Skeletal muscle tissue (tissue), 3 donors: ENCODE measurements at regions not wholly inside any gene's neighbourhood (a gene's known extent, or its start where the extent isn't known, plus 50 kb on each side); places are given as distances from the start of the nearest gene placed in this dataset.

Experiments
- H3K27ac ChIP-seq: one replicate; pipeline ENCODE4 v1.7.0; 2013; ENCODE audit warnings: mild to moderate bottlenecking, low read depth, low read length, inconsistent platforms
- H3K27me3 ChIP-seq, 3 donors: one replicate each; pipeline ENCODE4 v1.7.0; 2013; ENCODE audit warnings: low read length in 3 of 3; ENCODE audit not compliant: control insufficient read depth in 3 of 3, insufficient read depth in 3 of 3
- H3K36me3 ChIP-seq, 3 donors: one replicate each; pipeline ENCODE4 v1.7.0; 2013; ENCODE audit warnings: low read length in 3 of 3; ENCODE audit not compliant: control insufficient read depth in 3 of 3, insufficient read depth in 3 of 3
- H3K4me1 ChIP-seq, 3 donors: one replicate each; pipeline ENCODE4 v1.7.0; 2013; ENCODE audit warnings: low read length in 3 of 3, mild to moderate bottlenecking in 3 of 3; ENCODE audit not compliant: control insufficient read depth in 3 of 3, insufficient read depth in 3 of 3
- H3K4me3 ChIP-seq, 3 donors: one replicate each; pipeline ENCODE4 v1.7.0; 2013; ENCODE audit warnings: low read length in 3 of 3
- H3K9ac ChIP-seq, 3 donors: one replicate each; pipeline ENCODE4 v1.7.0; 2013; ENCODE audit warnings: low read length in 3 of 3, mild to moderate bottlenecking in 3 of 3, moderate library complexity in 2 of 3, low read depth in 1 of 3
- H3K9me3 ChIP-seq, 3 donors: one replicate each; pipeline ENCODE4 v1.7.0; 2013; ENCODE audit warnings: low read length in 3 of 3; ENCODE audit not compliant: control insufficient read depth in 3 of 3
- donor health status: Osteomylitis.

- no peak overlapping the region for H3K9ac ChIP-seq
- H3K4me3 ChIP-seq: no peak overlapping the region
- H3K4me1 ChIP-seq: peaks cover under 1 to 3% (median 1%) of the 10 kb centered on the region in 3 donors
- H3K27me3 ChIP-seq: no peaks in the 10 kb centered on the region
- no peak overlapping the region for H3K27ac ChIP-seq
- no peaks in the 10 kb centered on the region for H3K9me3 ChIP-seq
- H3K36me3 ChIP-seq: no peaks in the 10 kb centered on the region
These were observed 97.2 kb upstream of the NREP start for GRCh38 chr5:111854186-111854585.

- Histone ChIP-seq H3K4me1 (peaks cover 0 to under 1% (median 0%) of the 10 kb centered on the region in 3 donors), H3K9me3 (no peaks in the 10 kb centered on the region), H3K4me3 (no peak overlapping the region), H3K36me3 (no peaks in the 10 kb centered on the region), H3K9ac (no peak overlapping the region), H3K27me3 (no peaks in the 10 kb centered on the region), H3K27ac (no peak overlapping the region)
These were observed 96.8 kb upstream of the NREP start for GRCh38 chr5:111853748-111854147.

- Histone ChIP-seq H3K27ac (no peak overlapping the region), H3K4me1 (no peaks in the 10 kb centered on the region), H3K9me3 (no peaks in the 10 kb centered on the region), H3K27me3 (no peaks in the 10 kb centered on the region), H3K9ac (no peak overlapping the region), H3K4me3 (no peak overlapping the region), H3K36me3 (no peaks in the 10 kb centered on the region)
These were observed 94.9 kb upstream of the NREP start for GRCh38 chr5:111851631-111852548.

- H3K4me3 ChIP-seq: no peak overlapping the region
- H3K27me3 ChIP-seq: no peaks in the 10 kb centered on the region
- no peaks in the 10 kb centered on the region for H3K36me3 ChIP-seq
- no peak overlapping the region for H3K27ac ChIP-seq
- no peaks in the 10 kb centered on the region for H3K9me3 ChIP-seq
- no peaks in the 10 kb centered on the region for H3K4me1 ChIP-seq
- no peak overlapping the region for H3K9ac ChIP-seq
These were observed 91.5 kb upstream of the NREP start for GRCh38 chr5:111848476-111848875.

- Histone ChIP-seq H3K27me3 (no peaks in the 10 kb centered on the region), H3K4me1 (no peaks in the 10 kb centered on the region), H3K9ac (no peak overlapping the region), H3K27ac (no peak overlapping the region), H3K4me3 (no peak overlapping the region), H3K9me3 (no peaks in the 10 kb centered on the region), H3K36me3 (no peaks in the 10 kb centered on the region)
These were observed 90.3 kb upstream of the NREP start for GRCh38 chr5:111847052-111847925.

- H3K4me3 ChIP-seq: no peak overlapping the region
- no peak overlapping the region for H3K27ac ChIP-seq
- no peak overlapping the region for H3K9ac ChIP-seq
- no peaks in the 10 kb centered on the region for H3K4me1 ChIP-seq
- H3K9me3 ChIP-seq: no peaks in the 10 kb centered on the region
- H3K27me3 ChIP-seq: no peaks in the 10 kb centered on the region
- H3K36me3 ChIP-seq: no peaks in the 10 kb centered on the region
These were observed 83.2 kb upstream of the NREP start for GRCh38 chr5:111840036-111840674.

- H3K27me3 ChIP-seq: no peaks in the 10 kb centered on the region
- H3K9ac ChIP-seq: no peak overlapping the region
- H3K36me3 ChIP-seq: no peaks in the 10 kb centered on the region
- no peak overlapping the region for H3K4me3 ChIP-seq
- H3K4me1 ChIP-seq: no peaks in the 10 kb centered on the region
- no peak overlapping the region for H3K27ac ChIP-seq
- H3K9me3 ChIP-seq: no peaks in the 10 kb centered on the region
These were observed 82.4 kb upstream of the NREP start for GRCh38 chr5:111839438-111839837.

GRCh38 chr5:111836426-111836825 lies 79.4 kb upstream of the NREP start:
- Histone ChIP-seq H3K27me3 (no peaks in the 10 kb centered on the region), H3K27ac (no peak overlapping the region), H3K4me1 (no peaks in the 10 kb centered on the region), H3K4me3 (no peak overlapping the region), H3K9me3 (no peaks in the 10 kb centered on the region), H3K36me3 (no peaks in the 10 kb centered on the region), H3K9ac (no peak overlapping the region)

GRCh38 chr5:111834926-111835599 lies 78.1 kb upstream of the NREP start:
- Histone ChIP-seq H3K9me3 (no peaks in the 10 kb centered on the region), H3K9ac (no peak overlapping the region), H3K4me3 (no peak overlapping the region), H3K4me1 (no peaks in the 10 kb centered on the region), H3K27me3 (no peaks in the 10 kb centered on the region), H3K27ac (no peak overlapping the region), H3K36me3 (no peaks in the 10 kb centered on the region)
